Endothelial cell of umbilical vein (primary cell): ENCODE measurements at regions not wholly inside any gene's neighbourhood (a gene's known extent, or its start where the extent isn't known, plus 50 kb on each side); places are given as distances from the start of the nearest gene placed in this dataset.

Experiments used
- BruUV-seq: library from RNA; stranded (reverse); fragments of 400-500 nt; replicated peaks from 2 replicates; lab custom pipeline; 2021; lab: Mats Ljungman, UMichigan
- CTCF ChIA-PET: fragments of 300-600, 350-600 bp; sonication (Branson Sonifier 250); formaldehyde crosslinking; loops from one replicate; lab custom pipeline; 2021; ENCODE audit warnings: antibody characterized with exemption, inconsistent platforms; lab: Charles Lee
- POLR2A ChIA-PET: fragments of 300-600, 350-600 bp; sonication (Branson Sonifier 250); formaldehyde crosslinking; loops from one replicate; lab custom pipeline; 2021; ENCODE audit warnings: antibody characterized with exemption, inconsistent platforms; lab: Charles Lee
- DNase-seq: peaks from one replicate; pipeline ENCODE4 v3.0.0-alpha.2; 2011; ENCODE audit warnings: low read depth, low spot score
- FAIRE-seq: peaks from 2 replicates; lab custom pipeline; 2011; peaks lifted over from hg19 to GRCh38; lab: Jason Lieb, UNC
- H2AFZ ChIP-seq: 2 replicates; pipeline ENCODE4 v1.6.0; 2012; ENCODE audit warnings: low read depth, low read length, control low read depth, inconsistent platforms
- H3K27ac ChIP-seq: 2 replicates; pipeline ENCODE4 v1.5.1; 2011; ENCODE audit warnings: low read depth, mild to moderate bottlenecking, control low read depth, low read length, moderate library complexity; ENCODE audit not compliant: insufficient read depth
- H3K27me3 ChIP-seq, 2 experiments: 2 replicates each; pipeline versions ENCODE4 v1.6.0 to v1.6.1; 2011; ENCODE audit warnings: low read length in 2 of 2, mixed read lengths in 1 of 2; ENCODE audit not compliant: control insufficient read depth in 2 of 2, insufficient read depth in 2 of 2
- H3K36me3 ChIP-seq, 2 experiments: 2 replicates in 1 of 2; 3 replicates in 1 of 2; pipeline ENCODE4 v1.5.1; 2011; ENCODE audit warnings: low read length in 2 of 2, mild to moderate bottlenecking in 1 of 2, moderate library complexity in 1 of 2; ENCODE audit not compliant: control insufficient read depth in 2 of 2, insufficient read depth in 2 of 2; ENCODE audit errors: extremely low read depth in 1 of 2
- H3K4me1 ChIP-seq: 3 replicates; pipeline ENCODE4 v1.5.1; 2011; ENCODE audit warnings: mild to moderate bottlenecking, low read length; ENCODE audit not compliant: control insufficient read depth, insufficient read depth; ENCODE audit errors: extremely low read depth
- H3K4me2 ChIP-seq: 2 replicates; pipeline ENCODE4 v1.6.1; 2011; ENCODE audit warnings: low read length, control low read depth, mixed read lengths; ENCODE audit not compliant: insufficient read depth
- H3K4me3 ChIP-seq, 3 experiments: fragments of 200-600 bp in 1 of 3; sonication (generic), shearing (Covaris generic) in 1 of 3; replicated peaks in 1 of 3; 2 replicates each; pipeline ENCODE4 v1.5.1; 2011 to 2016; ENCODE audit warnings: control low read depth in 3 of 3, low read length in 3 of 3, mild to moderate bottlenecking in 2 of 3, inconsistent platforms in 1 of 3, low read depth in 1 of 3, moderate library complexity in 1 of 3; ENCODE audit not compliant: insufficient read depth in 1 of 3
- H3K79me2 ChIP-seq: 2 replicates; pipeline ENCODE4 v1.6.0; 2012; ENCODE audit warnings: low read length, inconsistent platforms; ENCODE audit not compliant: control insufficient read depth, insufficient read depth
- H3K9ac ChIP-seq: replicated peaks from 2 replicates; pipeline ENCODE3; 2011; ENCODE audit warnings: low read length, control low read depth; ENCODE audit not compliant: insufficient read depth; ENCODE audit errors: extremely low read depth
- H3K9me1 ChIP-seq: replicated peaks from 3 replicates; pipeline ENCODE4 v1.6.0; 2011; ENCODE audit warnings: mild to moderate bottlenecking, low read length; ENCODE audit not compliant: control insufficient read depth, insufficient read depth; ENCODE audit errors: extremely low read depth
- H3K9me3 ChIP-seq: replicated peaks from 2 replicates; pipeline ENCODE4 v1.5.1; 2012; ENCODE audit warnings: low read length, inconsistent platforms; ENCODE audit not compliant: control insufficient read depth, insufficient read depth
- H4K20me1 ChIP-seq: replicated peaks from 2 replicates; pipeline ENCODE3; 2011; ENCODE audit warnings: mild to moderate bottlenecking, low read length; ENCODE audit not compliant: control insufficient read depth, insufficient read depth; ENCODE audit errors: extremely low read depth
- CTCF ChIP-seq, 2 donors: IDR thresholded peaks; 1 replicate in 1 of 2; 2 replicates in 1 of 2; pipeline ENCODE4 v1.5.1; 2011; ENCODE audit warnings: low read length in 2 of 2, mild to moderate bottlenecking in 2 of 2, moderate library complexity in 2 of 2, control low read depth in 1 of 2, inconsistent platforms in 1 of 2, low read depth in 1 of 2; ENCODE audit not compliant: insufficient read depth in 1 of 2; ENCODE audit errors: extremely low read depth in 1 of 2
- EZH2 ChIP-seq: IDR thresholded peaks from 2 replicates; pipeline ENCODE4 v1.6.1; 2012; ENCODE audit warnings: borderline replicate concordance, low read depth, mild to moderate bottlenecking, moderate library complexity, low read length, inconsistent platforms; ENCODE audit not compliant: severe bottlenecking
- FOS ChIP-seq: IDR thresholded peaks from 2 replicates; pipeline ENCODE4 v1.6.1; 2011; ENCODE audit warnings: mild to moderate bottlenecking, low read length, moderate library complexity, borderline replicate concordance; ENCODE audit not compliant: insufficient read depth
- GATA2 ChIP-seq: IDR thresholded peaks from 2 replicates; pipeline ENCODE4 v1.7.0; 2011; ENCODE audit warnings: low read depth, mild to moderate bottlenecking, moderate library complexity, mixed read lengths, low read length; ENCODE audit not compliant: insufficient read length, insufficient read depth
- JUN ChIP-seq: IDR thresholded peaks from 2 replicates; pipeline ENCODE4 v1.6.1; 2011; ENCODE audit warnings: borderline replicate concordance, low read depth; ENCODE audit not compliant: insufficient read length, insufficient read depth
- MAX ChIP-seq: IDR thresholded peaks from 2 replicates; pipeline ENCODE4 v1.6.1; 2011; ENCODE audit not compliant: insufficient read depth, insufficient read length
- MYC ChIP-seq: IDR thresholded peaks from one replicate; pipeline ENCODE4 v1.6.1; 2011; ENCODE audit warnings: mild to moderate bottlenecking, low read depth, low read length
- POLR2A ChIP-seq: IDR thresholded peaks from 2 replicates; pipeline ENCODE4 v1.6.1; 2012; ENCODE audit warnings: low read depth, mild to moderate bottlenecking, control low read depth, low read length
- POLR2AphosphoS5 ChIP-seq: IDR thresholded peaks from 2 replicates; pipeline ENCODE4 v1.6.1; 2012; ENCODE audit warnings: low read depth, mild to moderate bottlenecking, control low read depth, low read length, moderate library complexity; ENCODE audit not compliant: insufficient read depth
- dilution Hi-C: fragments of 300-500 bp; cut with MboI; formaldehyde crosslinking; loops from one replicate; pipeline ENCODE4 v1.15.0; 2019; ENCODE audit warnings: low sequenced_read_pairs; ENCODE audit not compliant: extremely low pct_ligation_motif_present
- intact Hi-C: fragments of 100-400 bp; cut with micrococcal nuclease; formaldehyde crosslinking; loops from one replicate; pipeline ENCODE4 v1.10.0; 2022

GRCh38 chr6:27095914-27096313, 151.6 kb upstream of the PRSS16 start:
- Histone ChIP-seq H3K4me3 (no peak overlapping the region), H3K79me2 (no peaks in the 10 kb centered on the region), H4K20me1 (no peaks in the 10 kb centered on the region), H3K9ac (no peak overlapping the region), H3K9me1 (no peaks in the 10 kb centered on the region), H3K4me2 (no peak overlapping the region), H3K9me3 (no peaks in the 10 kb centered on the region), H3K36me3 (no peaks in the 10 kb centered on the region), H3K27me3 (peaks cover 2 to 17% of the 10 kb centered on the region in 2 experiments), H2AFZ (no peak overlapping the region), H3K27ac (no peak overlapping the region), H3K4me1 (peaks cover 10% of the 10 kb centered on the region)
- POLR2A ChIA-PET, result interaction anchor here (0.6 kb wide), 1 partner anchor 81 kb away, joined by 3 read pairs; no protein-coding TSS in a partner anchor
- no peak for DNase-seq
- BruUV-seq, result no TSS peak
- CTCF ChIA-PET, result interaction anchor here (1.2 to 2.0 kb wide), 4 partner anchors 14 to 500 kb away, joined by 4 to 5 read pairs (median 5); no protein-coding TSS in a partner anchor
- TF ChIP-seq CTCF (IDR thresholded peaks at IDR 0.05; ENCODE audit: extremely low read depth in 1 of 2, insufficient read depth in 1 of 2, low read depth in 1 of 2, low read length in 2 of 2) (no peak), POLR2AphosphoS5 (no peak), EZH2 (no peak), MAX (no peak), FOS (no peak), POLR2A (no peak), MYC (no peak), JUN (no peak), GATA2 (no peak)
- no peak for FAIRE-seq
- dilution Hi-C loops (no loop called here), intact Hi-C loops (loop anchor here (2.0 kb wide), 1 partner anchor 31 kb away; no protein-coding TSS in a partner anchor)
